Ovary (tissue), 3 donors: ENCODE measurements at regions not wholly inside any gene's neighbourhood (a gene's known extent, or its start where the extent isn't known, plus 50 kb on each side); places are given as distances from the start of the nearest gene placed in this dataset.

ENCODE experiments used
- EP300 ChIP-seq: sonication (generic); formaldehyde crosslinking; IDR thresholded peaks from one replicate; pipeline ENCODE4 v1.6.1; 2017; ENCODE audit warnings: antibody characterized with exemption
- POLR2A ChIP-seq: fragments of 450-650 bp; IDR thresholded peaks from one replicate; pipeline ENCODE4 v1.6.1; 2017; ENCODE audit warnings: antibody characterized with exemption, mild to moderate bottlenecking, moderate library complexity
- TF ChIP-seq, protein P1 (sequence below), 3 donors: fragments of 450-650 bp in 2 of 3; fragments of 200-600 bp in 1 of 3; IDR thresholded peaks; one replicate each; pipeline versions ENCODE4 v1.5.1 to v1.8.0; 2016 to 2022; ENCODE audit warnings: antibody characterized with exemption in 3 of 3, mild to moderate bottlenecking in 1 of 3
- donor health status: DM: no; HTN: no; CAD: no.

DNA sequence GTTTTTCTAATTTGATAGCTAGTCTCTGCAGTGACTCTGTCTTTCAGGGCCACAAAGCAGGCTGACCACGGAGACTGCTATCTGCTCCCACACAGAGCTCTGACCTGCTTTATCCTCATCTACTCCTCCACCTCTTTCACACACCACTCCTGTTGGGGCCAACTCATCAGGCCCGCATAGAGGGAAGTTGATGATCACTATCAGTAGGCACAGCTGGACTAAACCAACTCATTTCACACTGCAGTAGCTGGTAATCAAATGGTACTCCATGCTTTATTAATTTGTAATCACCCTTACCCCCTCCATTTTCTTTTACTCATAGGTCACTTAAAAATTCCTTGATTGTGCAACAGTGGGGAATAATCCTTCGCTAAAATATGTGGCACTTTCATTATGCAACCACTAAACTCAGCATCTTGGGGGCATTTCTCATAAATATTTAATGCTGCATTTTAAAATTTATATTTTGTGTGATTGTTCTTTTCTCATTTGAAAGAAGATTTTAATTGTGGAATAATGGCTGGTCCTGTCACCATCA is 249.8 kb upstream of the GCFC2 start:
- TF ChIP-seq, protein P1, sequence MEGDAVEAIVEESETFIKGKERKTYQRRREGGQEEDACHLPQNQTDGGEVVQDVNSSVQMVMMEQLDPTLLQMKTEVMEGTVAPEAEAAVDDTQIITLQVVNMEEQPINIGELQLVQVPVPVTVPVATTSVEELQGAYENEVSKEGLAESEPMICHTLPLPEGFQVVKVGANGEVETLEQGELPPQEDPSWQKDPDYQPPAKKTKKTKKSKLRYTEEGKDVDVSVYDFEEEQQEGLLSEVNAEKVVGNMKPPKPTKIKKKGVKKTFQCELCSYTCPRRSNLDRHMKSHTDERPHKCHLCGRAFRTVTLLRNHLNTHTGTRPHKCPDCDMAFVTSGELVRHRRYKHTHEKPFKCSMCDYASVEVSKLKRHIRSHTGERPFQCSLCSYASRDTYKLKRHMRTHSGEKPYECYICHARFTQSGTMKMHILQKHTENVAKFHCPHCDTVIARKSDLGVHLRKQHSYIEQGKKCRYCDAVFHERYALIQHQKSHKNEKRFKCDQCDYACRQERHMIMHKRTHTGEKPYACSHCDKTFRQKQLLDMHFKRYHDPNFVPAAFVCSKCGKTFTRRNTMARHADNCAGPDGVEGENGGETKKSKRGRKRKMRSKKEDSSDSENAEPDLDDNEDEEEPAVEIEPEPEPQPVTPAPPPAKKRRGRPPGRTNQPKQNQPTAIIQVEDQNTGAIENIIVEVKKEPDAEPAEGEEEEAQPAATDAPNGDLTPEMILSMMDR (IDR thresholded peaks at IDR 0.05), result no peak
- no peak for TF ChIP-seq POLR2A
- no peak for TF ChIP-seq EP300
